ENCODE measurements at regions not wholly inside any gene's neighbourhood (a gene's known extent, or its start where the extent isn't known, plus 50 kb on each side); places are given as distances from the start of the nearest gene placed in this dataset.

DNA sequence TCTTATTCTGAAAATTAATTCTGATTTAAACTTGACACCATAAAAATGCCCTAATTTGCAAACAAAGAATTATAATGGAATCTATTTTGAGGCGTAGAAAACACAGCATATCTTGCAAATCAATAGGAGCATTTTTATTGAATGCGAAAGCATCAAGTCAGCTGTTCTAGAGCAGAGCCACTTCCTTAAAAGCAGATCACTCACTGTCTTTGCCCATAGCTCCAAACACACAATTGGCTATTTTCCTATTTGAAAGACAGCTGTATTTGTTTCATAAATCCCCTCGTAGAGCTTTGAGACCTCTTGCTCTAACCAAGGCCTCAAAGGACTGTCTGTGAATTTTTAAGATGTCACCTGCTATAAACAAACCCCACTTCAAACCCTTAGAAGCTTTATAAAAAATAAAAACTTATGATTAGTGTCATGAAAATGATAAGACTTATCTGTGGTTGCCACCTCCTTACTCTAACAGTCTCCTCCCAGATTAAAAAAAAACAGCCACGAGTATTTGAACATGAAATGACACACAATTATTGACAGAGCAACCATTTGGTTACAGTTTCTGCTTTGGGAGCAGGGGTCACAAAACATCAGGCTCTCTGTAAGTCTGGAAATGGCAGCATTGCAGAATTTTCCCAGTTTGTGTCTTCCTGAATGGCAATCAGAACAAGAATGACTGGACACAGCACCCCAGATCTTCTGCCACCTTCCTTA lies 75.6 kb upstream of the RASEF start:
- TF ChIP-seq, protein P1, sequence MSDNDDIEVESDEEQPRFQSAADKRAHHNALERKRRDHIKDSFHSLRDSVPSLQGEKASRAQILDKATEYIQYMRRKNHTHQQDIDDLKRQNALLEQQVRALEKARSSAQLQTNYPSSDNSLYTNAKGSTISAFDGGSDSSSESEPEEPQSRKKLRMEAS (IDR thresholded peaks at IDR 0.05; ENCODE audit: low read depth, low read length): no peak
- no peak for TF ChIP-seq POLR2A (IDR thresholded peaks at IDR 0.05; ENCODE audit: extremely low read depth, insufficient read length)
- TF ChIP-seq MYC (IDR thresholded peaks at IDR 0.05; ENCODE audit: low read depth, low read length): no peak
- DNase-seq (ENCODE audit: low read depth): no peak
- no peak overlapping the region for H3K4me3 ChIP-seq (ENCODE audit: low read depth, low read length)

DNA sequence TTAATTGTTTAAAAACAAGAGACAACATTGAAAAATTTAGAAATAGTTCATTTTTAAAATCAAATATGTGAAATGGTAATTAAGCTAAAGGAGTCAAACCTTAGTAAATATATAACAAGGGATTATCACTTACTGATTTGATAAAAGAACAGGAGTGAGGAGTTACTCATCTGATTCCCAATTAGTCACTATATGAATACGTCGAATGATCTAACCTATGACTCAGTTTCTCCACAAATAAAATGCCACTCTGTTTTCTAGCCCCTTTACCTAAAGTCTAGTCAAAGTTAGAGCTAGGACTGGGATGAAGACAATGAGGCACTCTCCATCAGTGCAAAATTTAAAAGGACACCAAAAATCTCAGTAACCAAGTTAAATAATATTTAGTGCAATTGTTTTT lies 70.4 kb upstream of the RASEF start:
- TF ChIP-seq, protein P2, sequence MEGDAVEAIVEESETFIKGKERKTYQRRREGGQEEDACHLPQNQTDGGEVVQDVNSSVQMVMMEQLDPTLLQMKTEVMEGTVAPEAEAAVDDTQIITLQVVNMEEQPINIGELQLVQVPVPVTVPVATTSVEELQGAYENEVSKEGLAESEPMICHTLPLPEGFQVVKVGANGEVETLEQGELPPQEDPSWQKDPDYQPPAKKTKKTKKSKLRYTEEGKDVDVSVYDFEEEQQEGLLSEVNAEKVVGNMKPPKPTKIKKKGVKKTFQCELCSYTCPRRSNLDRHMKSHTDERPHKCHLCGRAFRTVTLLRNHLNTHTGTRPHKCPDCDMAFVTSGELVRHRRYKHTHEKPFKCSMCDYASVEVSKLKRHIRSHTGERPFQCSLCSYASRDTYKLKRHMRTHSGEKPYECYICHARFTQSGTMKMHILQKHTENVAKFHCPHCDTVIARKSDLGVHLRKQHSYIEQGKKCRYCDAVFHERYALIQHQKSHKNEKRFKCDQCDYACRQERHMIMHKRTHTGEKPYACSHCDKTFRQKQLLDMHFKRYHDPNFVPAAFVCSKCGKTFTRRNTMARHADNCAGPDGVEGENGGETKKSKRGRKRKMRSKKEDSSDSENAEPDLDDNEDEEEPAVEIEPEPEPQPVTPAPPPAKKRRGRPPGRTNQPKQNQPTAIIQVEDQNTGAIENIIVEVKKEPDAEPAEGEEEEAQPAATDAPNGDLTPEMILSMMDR (IDR thresholded peaks at IDR 0.05; ENCODE audit: low read depth, low read length): no peak
- no peak for TF ChIP-seq POLR2A (IDR thresholded peaks at IDR 0.05; ENCODE audit: extremely low read depth, insufficient read length)
- TF ChIP-seq MYC (IDR thresholded peaks at IDR 0.05; ENCODE audit: low read depth, low read length): no peak
- TF ChIP-seq, protein P1 (IDR thresholded peaks at IDR 0.05; ENCODE audit: low read depth, low read length): no peak

DNA sequence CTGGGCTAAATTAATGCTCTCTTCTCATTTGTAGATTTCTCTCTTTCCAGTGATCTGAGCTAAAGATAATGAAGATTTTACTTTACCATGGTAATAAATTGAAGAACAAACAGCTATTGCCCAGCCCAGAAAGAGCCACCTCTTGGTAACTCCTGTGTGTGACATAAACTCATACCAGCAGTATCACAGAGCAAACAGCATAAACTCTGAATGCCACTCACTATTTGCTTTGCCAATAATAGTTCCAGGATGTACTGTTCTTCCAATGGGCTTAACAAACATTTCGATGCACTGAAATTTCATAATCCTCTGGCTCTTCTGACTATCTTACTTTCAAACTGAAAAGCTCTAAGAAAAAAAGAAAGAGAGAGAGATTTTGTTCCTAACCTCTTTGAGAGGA lies 69.8 kb upstream of the RASEF start:
- no peak for DNase-seq (ENCODE audit: low read depth)
- TF ChIP-seq, protein P2 (IDR thresholded peaks at IDR 0.05; ENCODE audit: low read depth, low read length): no peak
- TF ChIP-seq, protein P1 (IDR thresholded peaks at IDR 0.05; ENCODE audit: low read depth, low read length): no peak
- no peak for TF ChIP-seq MYC (IDR thresholded peaks at IDR 0.05; ENCODE audit: low read depth, low read length)
- no peak for TF ChIP-seq POLR2A (IDR thresholded peaks at IDR 0.05; ENCODE audit: extremely low read depth, insufficient read length)
- H3K4me3 ChIP-seq (ENCODE audit: low read depth, low read length): no peak overlapping the region

More for the DNA sequence above, 70.4 kb upstream of the RASEF start:
- no peak for DNase-seq (ENCODE audit: low read depth)
- H3K4me3 ChIP-seq (ENCODE audit: low read depth, low read length): no peak overlapping the region

DNA sequence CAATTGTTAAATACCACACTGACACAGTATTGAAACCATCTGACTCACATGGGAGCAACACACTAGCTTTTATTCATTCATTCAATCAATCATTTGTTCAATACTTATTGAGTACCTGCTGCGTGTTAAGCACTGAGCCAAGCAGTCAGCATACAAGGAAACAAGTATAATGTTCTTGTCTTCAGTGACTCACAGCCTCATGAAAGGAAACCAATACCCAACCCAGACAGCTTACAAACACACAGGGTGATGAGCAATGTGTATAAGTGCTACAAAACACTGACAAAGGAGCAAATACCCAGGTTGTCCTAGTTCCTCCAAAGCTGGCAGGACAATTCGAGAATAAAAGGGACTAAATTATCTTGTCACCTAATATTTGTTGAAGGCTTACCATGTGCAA lies 67.6 kb upstream of the RASEF start:
- no peak overlapping the region for H3K4me3 ChIP-seq (ENCODE audit: low read depth, low read length)
- DNase-seq (ENCODE audit: low read depth): no peak
- TF ChIP-seq MYC (IDR thresholded peaks at IDR 0.05; ENCODE audit: low read depth, low read length) (no peak), POLR2A (IDR thresholded peaks at IDR 0.05; ENCODE audit: extremely low read depth, insufficient read length) (no peak)
- TF ChIP-seq, protein P2 (IDR thresholded peaks at IDR 0.05; ENCODE audit: low read depth, low read length): no peak
- TF ChIP-seq, protein P1 (IDR thresholded peaks at IDR 0.05; ENCODE audit: low read depth, low read length): no peak

DNA sequence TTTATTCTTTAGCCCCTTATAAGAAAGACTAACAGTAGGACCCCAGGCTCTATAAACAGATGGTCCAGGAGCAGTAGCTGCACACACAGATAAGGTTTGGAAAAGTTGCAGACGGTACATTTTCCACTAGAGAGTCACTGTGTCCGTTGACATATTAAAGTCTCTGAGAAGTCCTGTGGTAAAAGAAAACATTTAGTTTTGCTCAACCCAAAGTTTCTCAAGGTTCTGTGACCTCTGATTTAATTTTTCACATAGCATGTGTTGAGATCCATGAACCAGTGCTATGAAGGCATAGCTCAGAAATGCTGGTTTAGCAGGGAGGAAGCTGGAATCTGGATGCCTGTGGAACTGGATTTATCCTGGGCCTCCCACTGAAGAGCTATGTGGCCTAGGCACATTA lies 62.7 kb upstream of the RASEF start:
- no peak overlapping the region for H3K4me3 ChIP-seq (ENCODE audit: low read depth, low read length)
- TF ChIP-seq POLR2A (IDR thresholded peaks at IDR 0.05; ENCODE audit: extremely low read depth, insufficient read length): no peak
- TF ChIP-seq, protein P2 (IDR thresholded peaks at IDR 0.05; ENCODE audit: low read depth, low read length): no peak
- no peak for TF ChIP-seq MYC (IDR thresholded peaks at IDR 0.05; ENCODE audit: low read depth, low read length)
- TF ChIP-seq, protein P1 (IDR thresholded peaks at IDR 0.05; ENCODE audit: low read depth, low read length): no peak
- no peak for DNase-seq (ENCODE audit: low read depth)

DNA sequence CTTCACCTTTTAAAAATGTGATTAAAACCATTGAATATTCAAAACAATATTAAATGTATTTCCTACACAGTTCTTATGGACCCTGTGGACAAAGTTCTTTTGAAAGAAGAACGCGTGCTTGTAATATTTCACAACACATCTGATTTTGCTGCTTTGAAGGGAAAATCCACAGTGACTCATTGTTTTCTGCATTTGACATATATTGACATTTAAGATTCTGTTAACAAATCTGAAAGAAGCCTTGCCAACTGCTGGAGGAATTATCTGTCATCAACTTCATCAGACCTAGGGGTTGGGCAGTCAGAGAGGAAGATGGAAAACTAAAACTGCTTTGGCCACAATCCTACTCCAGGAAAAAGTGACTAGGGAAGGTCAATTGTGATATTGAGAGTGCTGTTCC lies 56.9 kb upstream of the RASEF start:
- no peak for DNase-seq (ENCODE audit: low read depth)
- no peak for TF ChIP-seq POLR2A (IDR thresholded peaks at IDR 0.05; ENCODE audit: extremely low read depth, insufficient read length)
- TF ChIP-seq, protein P1 (IDR thresholded peaks at IDR 0.05; ENCODE audit: low read depth, low read length): no peak
- TF ChIP-seq, protein P2 (IDR thresholded peaks at IDR 0.05; ENCODE audit: low read depth, low read length): no peak
- no peak for TF ChIP-seq MYC (IDR thresholded peaks at IDR 0.05; ENCODE audit: low read depth, low read length)
- no peak overlapping the region for H3K4me3 ChIP-seq (ENCODE audit: low read depth, low read length)

Measured in NB4 (cell line).